AG10803 (cell line): ENCODE measurements at regions not wholly inside any gene's neighbourhood (a gene's known extent, or its start where the extent isn't known, plus 50 kb on each side); places are given as distances from the start of the nearest gene placed in this dataset.

ENCODE experiments used
- DNase-seq: peaks from one replicate; pipeline ENCODE4 v3.0.0; 2010; ENCODE audit warnings: low read depth
- H3K4me3 ChIP-seq: 2 replicates; pipeline ENCODE4 v1.5.1; 2011; ENCODE audit warnings: mild to moderate bottlenecking, low read length, control low read depth
- TF ChIP-seq, protein P1 (sequence below): conservative IDR thresholded peaks from 2 replicates; pipeline ENCODE4 v1.5.1; 2011; ENCODE audit warnings: mild to moderate bottlenecking, low read length, control low read depth, inconsistent platforms

DNA sequence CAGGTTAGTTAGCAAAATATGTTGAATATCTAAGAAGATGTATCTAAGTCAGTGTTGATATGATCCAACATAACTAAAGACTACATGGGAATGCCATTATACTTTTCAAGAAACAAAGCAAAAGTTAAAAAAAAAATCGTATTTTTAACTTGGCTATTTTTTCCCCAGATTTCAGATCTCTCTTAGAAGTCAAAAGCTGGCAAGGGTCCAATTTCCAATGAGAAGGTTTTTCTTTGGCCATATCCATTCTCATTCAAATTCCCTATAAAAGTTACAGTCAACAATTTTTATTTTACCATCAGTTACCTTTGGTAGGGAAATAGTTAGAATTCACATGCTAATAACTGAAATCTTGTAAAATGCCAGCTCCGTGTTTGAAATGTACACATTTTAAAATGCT lies 70.5 kb upstream of the FAT3 start:
- no peak for DNase-seq
- no peak overlapping the region for H3K4me3 ChIP-seq
- TF ChIP-seq, protein P1, sequence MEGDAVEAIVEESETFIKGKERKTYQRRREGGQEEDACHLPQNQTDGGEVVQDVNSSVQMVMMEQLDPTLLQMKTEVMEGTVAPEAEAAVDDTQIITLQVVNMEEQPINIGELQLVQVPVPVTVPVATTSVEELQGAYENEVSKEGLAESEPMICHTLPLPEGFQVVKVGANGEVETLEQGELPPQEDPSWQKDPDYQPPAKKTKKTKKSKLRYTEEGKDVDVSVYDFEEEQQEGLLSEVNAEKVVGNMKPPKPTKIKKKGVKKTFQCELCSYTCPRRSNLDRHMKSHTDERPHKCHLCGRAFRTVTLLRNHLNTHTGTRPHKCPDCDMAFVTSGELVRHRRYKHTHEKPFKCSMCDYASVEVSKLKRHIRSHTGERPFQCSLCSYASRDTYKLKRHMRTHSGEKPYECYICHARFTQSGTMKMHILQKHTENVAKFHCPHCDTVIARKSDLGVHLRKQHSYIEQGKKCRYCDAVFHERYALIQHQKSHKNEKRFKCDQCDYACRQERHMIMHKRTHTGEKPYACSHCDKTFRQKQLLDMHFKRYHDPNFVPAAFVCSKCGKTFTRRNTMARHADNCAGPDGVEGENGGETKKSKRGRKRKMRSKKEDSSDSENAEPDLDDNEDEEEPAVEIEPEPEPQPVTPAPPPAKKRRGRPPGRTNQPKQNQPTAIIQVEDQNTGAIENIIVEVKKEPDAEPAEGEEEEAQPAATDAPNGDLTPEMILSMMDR = no peak

DNA sequence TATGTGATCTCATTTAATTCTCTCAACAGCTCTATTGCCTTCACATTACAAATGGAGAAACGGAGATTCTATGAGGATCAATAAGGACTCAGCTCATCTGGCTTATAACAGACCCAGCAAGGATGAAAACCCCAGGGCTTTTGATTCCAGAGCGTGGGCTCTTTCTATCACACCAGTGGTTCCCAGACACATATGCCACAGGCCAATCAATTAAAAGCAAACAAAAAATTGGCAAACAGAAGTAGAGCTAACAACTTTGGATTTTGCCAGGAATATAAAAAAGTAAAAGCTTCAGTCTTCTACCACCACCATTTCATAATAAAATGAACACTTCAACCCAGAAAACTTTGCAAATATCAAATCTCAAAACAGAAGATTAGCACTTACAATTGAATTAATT lies 71.1 kb upstream of the FAT3 start:
- H3K4me3 ChIP-seq = no peak overlapping the region
- TF ChIP-seq, protein P1 = no peak
- DNase-seq = no peak

DNA sequence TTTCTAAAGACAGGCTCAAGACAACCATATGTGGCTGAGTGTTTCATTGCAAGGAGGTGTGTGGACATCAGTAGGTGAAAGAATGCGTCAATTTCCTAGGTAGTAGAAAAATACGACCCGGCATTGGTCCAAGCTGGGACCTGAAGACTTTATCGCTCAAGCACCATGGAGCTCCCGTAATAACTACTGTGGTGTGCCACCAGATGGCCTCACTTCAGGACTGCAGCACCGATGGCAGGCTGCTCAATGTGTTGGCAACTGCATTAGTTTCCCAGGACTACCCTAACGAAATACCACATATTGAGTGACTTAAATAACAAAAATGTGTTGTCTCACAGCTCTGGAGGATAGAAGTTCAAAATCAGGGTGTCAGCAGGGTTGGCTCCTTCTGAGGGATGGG lies 72.4 kb upstream of the FAT3 start:
- peak; percentile 9 for DNase-seq
- TF ChIP-seq, protein P1 = no peak; the same call in 1 of the 2 replicates
- no peak overlapping the region for H3K4me3 ChIP-seq

DNA sequence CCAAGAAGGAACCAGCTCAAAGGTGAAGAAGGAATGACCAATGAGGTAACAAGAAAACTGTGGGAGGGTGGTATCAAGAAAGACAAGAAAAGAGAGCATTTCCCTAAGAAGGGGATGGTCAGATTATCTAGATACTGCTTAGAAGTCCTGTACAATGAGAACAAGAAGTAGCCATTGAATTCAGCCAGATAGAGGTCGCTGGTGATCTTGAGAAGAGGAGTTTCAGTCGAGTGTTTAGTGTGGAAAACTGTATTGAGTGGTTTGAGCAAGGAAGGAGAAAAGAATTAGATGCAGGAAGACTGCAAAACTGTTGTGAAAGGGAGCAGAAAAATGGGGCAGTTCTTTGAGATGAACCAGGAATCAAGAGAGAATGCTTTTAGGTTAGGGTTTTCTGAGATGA lies 74.6 kb upstream of the FAT3 start:
- TF ChIP-seq, protein P1 = no peak; the same call in 1 of the 2 replicates
- H3K4me3 ChIP-seq = no peak overlapping the region
- DNase-seq = peak; percentile 20

DNA sequence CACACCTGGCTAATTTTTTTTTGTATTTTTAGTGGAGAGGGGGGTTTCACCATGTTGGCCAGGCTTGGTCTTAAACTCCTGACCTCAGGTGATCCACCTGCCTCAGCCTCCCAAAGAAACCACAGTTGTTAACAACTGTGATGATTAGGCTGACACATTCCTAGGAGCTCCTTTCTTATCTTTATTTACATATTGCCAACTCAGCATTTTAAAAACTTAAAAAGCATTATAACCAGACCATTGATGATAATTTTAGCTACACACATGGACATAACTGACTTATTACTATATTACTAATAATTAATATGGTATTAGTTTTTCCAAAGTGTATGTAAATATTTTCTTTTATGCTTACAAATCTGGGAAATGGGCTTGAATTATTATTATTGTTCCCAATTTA lies 82.9 kb upstream of the FAT3 start:
- no peak for DNase-seq
- TF ChIP-seq, protein P1 = no peak
- no peak overlapping the region for H3K4me3 ChIP-seq

DNA sequence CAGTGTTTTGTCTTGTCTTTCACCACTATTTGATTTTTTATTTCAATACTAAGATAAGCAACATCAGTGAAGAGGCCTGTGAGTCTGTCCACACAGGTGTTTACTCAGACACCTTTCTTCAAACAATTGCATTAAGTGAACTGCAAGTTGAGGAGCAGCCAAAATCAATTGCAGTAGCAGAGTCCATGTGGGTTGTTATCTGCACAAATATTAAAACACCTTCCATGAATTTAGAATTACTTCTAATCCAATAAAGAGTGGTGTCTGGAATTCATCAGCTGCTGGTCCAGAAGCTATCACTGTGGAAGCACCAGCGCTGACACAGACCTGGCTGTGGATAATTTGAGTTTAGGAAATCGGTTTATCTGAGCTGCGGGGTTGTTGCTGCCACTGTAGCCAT lies 83.5 kb upstream of the FAT3 start:
- DNase-seq = no peak
- TF ChIP-seq, protein P1 = no peak
- H3K4me3 ChIP-seq = no peak overlapping the region

DNA sequence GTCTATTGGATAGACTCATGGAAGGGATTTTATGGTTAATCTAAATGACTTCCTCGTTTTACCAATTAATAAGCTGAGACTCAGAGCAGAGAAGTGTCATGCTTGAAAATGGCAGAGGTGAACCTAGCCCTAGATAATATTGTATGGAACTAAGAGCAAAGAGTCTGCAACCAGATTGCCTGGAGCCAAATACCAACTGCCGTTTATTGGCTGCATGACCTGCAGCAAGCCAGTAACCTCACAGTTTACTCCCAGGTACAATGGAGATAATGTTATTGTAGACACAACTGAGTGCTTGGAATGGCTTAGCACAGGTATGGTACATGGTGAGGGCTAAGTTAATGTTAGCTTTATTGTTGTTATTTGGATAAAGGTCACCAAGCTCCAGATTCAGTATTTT lies 84.6 kb upstream of the FAT3 start:
- no peak overlapping the region for H3K4me3 ChIP-seq
- TF ChIP-seq, protein P1 = no peak
- no peak for DNase-seq
